ENCODE measurements at regions not wholly inside any gene's neighbourhood (a gene's known extent, or its start where the extent isn't known, plus 50 kb on each side); places are given as distances from the start of the nearest gene placed in this dataset.
"Not testable (repeated sequence)": the region's sequence is repeated elsewhere in the genome, so short reads cannot be mapped to it uniquely, and the experiment has no call there.

- H3K4me1 ChIP-seq (ENCODE audit: control insufficient read depth, insufficient read depth, low read length); H3K27ac ChIP-seq (ENCODE audit: low read depth, low read length); DNase-seq (ENCODE audit: low read depth in 4 of 6, low spot score in 6 of 6); H3K27me3 ChIP-seq (ENCODE audit: control insufficient read depth, insufficient read depth, low read length); H3K4me3 ChIP-seq (ENCODE audit: low read depth, low read length); H3K36me3 ChIP-seq (ENCODE audit: control insufficient read depth, insufficient read depth, low read length); H3K9me3 ChIP-seq (ENCODE audit: control insufficient read depth, insufficient read depth, low read length): not testable (repeated sequence)
- no CpG with 5 or more reads among the region's 2 CpGs for WGBS (ENCODE audit: insufficient coverage)
These were observed 309.3 kb upstream of the NFIA start for GRCh38 chr1:60773099-60773498.

GRCh38 chr1:60769082-60769481, 313.3 kb upstream of the NFIA start:
- Histone ChIP-seq H3K9me3 (ENCODE audit: control insufficient read depth, insufficient read depth, low read length) (peaks cover 4% of the 10 kb centered on the region), H3K4me3 (ENCODE audit: low read depth, low read length) (no peak overlapping the region), H3K27me3 (ENCODE audit: control insufficient read depth, insufficient read depth, low read length) (no peaks in the 10 kb centered on the region), H3K4me1 (ENCODE audit: control insufficient read depth, insufficient read depth, low read length) (no peaks in the 10 kb centered on the region), H3K27ac (ENCODE audit: low read depth, low read length) (no peak overlapping the region), H3K36me3 (ENCODE audit: control insufficient read depth, insufficient read depth, low read length) (no peaks in the 10 kb centered on the region)
- no CpG with 5 or more reads among the region's 1 CpG for WGBS (ENCODE audit: insufficient coverage)
- DNase-seq (ENCODE audit: low read depth in 4 of 6, low spot score in 6 of 6): no peak

- H3K36me3 ChIP-seq (ENCODE audit: control insufficient read depth, insufficient read depth, low read length): no peaks in the 10 kb centered on the region
- no peak overlapping the region for H3K27ac ChIP-seq (ENCODE audit: low read depth, low read length)
- 80% methylated on average over 1 of the region's 5 CpGs for WGBS (ENCODE audit: insufficient coverage)
- peaks cover 2% of the 10 kb centered on the region for H3K9me3 ChIP-seq (ENCODE audit: control insufficient read depth, insufficient read depth, low read length)
- peaks cover 4% of the 10 kb centered on the region for H3K4me1 ChIP-seq (ENCODE audit: control insufficient read depth, insufficient read depth, low read length)
- no peak for DNase-seq (ENCODE audit: low read depth in 4 of 6, low spot score in 6 of 6)
- H3K27me3 ChIP-seq (ENCODE audit: control insufficient read depth, insufficient read depth, low read length): no peaks in the 10 kb centered on the region
- H3K4me3 ChIP-seq (ENCODE audit: low read depth, low read length): no peak overlapping the region
These were observed 317.2 kb upstream of the NFIA start for GRCh38 chr1:60765204-60765603.

GRCh38 chr1:60764489-60764888, 317.9 kb upstream of the NFIA start:
- no peak overlapping the region for H3K4me3 ChIP-seq (ENCODE audit: low read depth, low read length)
- no peaks in the 10 kb centered on the region for H3K36me3 ChIP-seq (ENCODE audit: control insufficient read depth, insufficient read depth, low read length)
- DNase-seq (ENCODE audit: low read depth in 4 of 6, low spot score in 6 of 6): no peak
- H3K27ac ChIP-seq (ENCODE audit: low read depth, low read length): no peak overlapping the region
- no CpG with 5 or more reads among the region's 3 CpGs for WGBS (ENCODE audit: insufficient coverage)
- peaks cover 2% of the 10 kb centered on the region for H3K9me3 ChIP-seq (ENCODE audit: control insufficient read depth, insufficient read depth, low read length)
- H3K4me1 ChIP-seq (ENCODE audit: control insufficient read depth, insufficient read depth, low read length): peaks cover 4% of the 10 kb centered on the region
- no peaks in the 10 kb centered on the region for H3K27me3 ChIP-seq (ENCODE audit: control insufficient read depth, insufficient read depth, low read length)

GRCh38 chr1:60763741-60764140, 318.6 kb upstream of the NFIA start:
- no peak for DNase-seq (ENCODE audit: low read depth in 4 of 6, low spot score in 6 of 6)
- Histone ChIP-seq H3K27me3 (ENCODE audit: control insufficient read depth, insufficient read depth, low read length) (no peaks in the 10 kb centered on the region), H3K36me3 (ENCODE audit: control insufficient read depth, insufficient read depth, low read length) (no peaks in the 10 kb centered on the region), H3K27ac (ENCODE audit: low read depth, low read length) (no peak overlapping the region), H3K4me1 (ENCODE audit: control insufficient read depth, insufficient read depth, low read length) (peaks cover 4% of the 10 kb centered on the region), H3K4me3 (ENCODE audit: low read depth, low read length) (no peak overlapping the region), H3K9me3 (ENCODE audit: control insufficient read depth, insufficient read depth, low read length) (peaks cover 2% of the 10 kb centered on the region)

- no peak for DNase-seq (ENCODE audit: low read depth in 4 of 6, low spot score in 6 of 6)
- H3K27ac ChIP-seq (ENCODE audit: low read depth, low read length): no peak overlapping the region
- H3K36me3 ChIP-seq (ENCODE audit: control insufficient read depth, insufficient read depth, low read length): no peaks in the 10 kb centered on the region
- H3K9me3 ChIP-seq (ENCODE audit: control insufficient read depth, insufficient read depth, low read length): peaks cover 2% of the 10 kb centered on the region
- H3K4me3 ChIP-seq (ENCODE audit: low read depth, low read length): no peak overlapping the region
- no peaks in the 10 kb centered on the region for H3K27me3 ChIP-seq (ENCODE audit: control insufficient read depth, insufficient read depth, low read length)
- H3K4me1 ChIP-seq (ENCODE audit: control insufficient read depth, insufficient read depth, low read length): peaks cover 4% of the 10 kb centered on the region
- 100% methylated on average over 1 of the region's 1 CpG for WGBS (ENCODE audit: insufficient coverage)
These were observed 319.4 kb upstream of the NFIA start for GRCh38 chr1:60762911-60763310.

GRCh38 chr1:60762176-60762575, 320.2 kb upstream of the NFIA start:
- Histone ChIP-seq H3K4me1 (ENCODE audit: control insufficient read depth, insufficient read depth, low read length) (peaks cover 4% of the 10 kb centered on the region), H3K27ac (ENCODE audit: low read depth, low read length) (peak overlapping the region; percentile 29), H3K9me3 (ENCODE audit: control insufficient read depth, insufficient read depth, low read length) (peaks cover 2% of the 10 kb centered on the region), H3K4me3 (ENCODE audit: low read depth, low read length) (no peak overlapping the region), H3K36me3 (ENCODE audit: control insufficient read depth, insufficient read depth, low read length) (no peaks in the 10 kb centered on the region), H3K27me3 (ENCODE audit: control insufficient read depth, insufficient read depth, low read length) (no peaks in the 10 kb centered on the region)
- no CpG with 5 or more reads among the region's 1 CpG for WGBS (ENCODE audit: insufficient coverage)
- no peak for DNase-seq (ENCODE audit: low read depth in 4 of 6, low spot score in 6 of 6)

GRCh38 chr1:60759291-60759690, 323.1 kb upstream of the NFIA start:
- Histone ChIP-seq H3K4me1 (ENCODE audit: control insufficient read depth, insufficient read depth, low read length) (peaks cover 4% of the 10 kb centered on the region), H3K36me3 (ENCODE audit: control insufficient read depth, insufficient read depth, low read length) (no peaks in the 10 kb centered on the region), H3K9me3 (ENCODE audit: control insufficient read depth, insufficient read depth, low read length) (no peaks in the 10 kb centered on the region), H3K4me3 (ENCODE audit: low read depth, low read length) (no peak overlapping the region), H3K27ac (ENCODE audit: low read depth, low read length) (no peak overlapping the region), H3K27me3 (ENCODE audit: control insufficient read depth, insufficient read depth, low read length) (no peaks in the 10 kb centered on the region)
- no peak for DNase-seq (ENCODE audit: low read depth in 4 of 6, low spot score in 6 of 6)
- WGBS (ENCODE audit: insufficient coverage): 100% methylated on average over 1 of the region's 3 CpGs

- Histone ChIP-seq H3K27ac (ENCODE audit: low read depth, low read length) (no peak overlapping the region), H3K36me3 (ENCODE audit: control insufficient read depth, insufficient read depth, low read length) (no peaks in the 10 kb centered on the region), H3K4me3 (ENCODE audit: low read depth, low read length) (no peak overlapping the region), H3K27me3 (ENCODE audit: control insufficient read depth, insufficient read depth, low read length) (no peaks in the 10 kb centered on the region), H3K9me3 (ENCODE audit: control insufficient read depth, insufficient read depth, low read length) (no peaks in the 10 kb centered on the region), H3K4me1 (ENCODE audit: control insufficient read depth, insufficient read depth, low read length) (no peaks in the 10 kb centered on the region)
- no peak for DNase-seq (ENCODE audit: low read depth in 4 of 6, low spot score in 6 of 6)
- 100% methylated on average over 2 of the region's 3 CpGs for WGBS (ENCODE audit: insufficient coverage)
These were observed 324.9 kb upstream of the NFIA start for GRCh38 chr1:60757485-60757884.

GRCh38 chr1:60753036-60753900, 329.1 kb upstream of the NFIA start:
- no peaks in the 10 kb centered on the region for H3K27me3 ChIP-seq (ENCODE audit: control insufficient read depth, insufficient read depth, low read length)
- H3K9me3 ChIP-seq (ENCODE audit: control insufficient read depth, insufficient read depth, low read length): no peaks in the 10 kb centered on the region

More at GRCh38 chr1:60753036-60753900, 329.1 kb upstream of the NFIA start:
- peak in 1 of 6 donors; percentile 85 for DNase-seq (ENCODE audit: low read depth in 4 of 6, low spot score in 6 of 6)
- Histone ChIP-seq H3K4me3 (ENCODE audit: low read depth, low read length) (no peak overlapping the region), H3K36me3 (ENCODE audit: control insufficient read depth, insufficient read depth, low read length) (no peaks in the 10 kb centered on the region), H3K4me1 (ENCODE audit: control insufficient read depth, insufficient read depth, low read length) (no peaks in the 10 kb centered on the region), H3K27ac (ENCODE audit: low read depth, low read length) (no peak overlapping the region)
- 59% methylated on average over 5 of the region's 9 CpGs for WGBS (ENCODE audit: insufficient coverage)

All from spinal cord (tissue), 9 donors.